Heart left ventricle (tissue), 13 donors: ENCODE measurements at regions not wholly inside any gene's neighbourhood (a gene's known extent, or its start where the extent isn't known, plus 50 kb on each side); places are given as distances from the start of the nearest gene placed in this dataset.

Source experiments
- CTCF ChIP-seq, 12 donors: fragments of 200-600 bp; sonication (generic) in 4 of 12; IDR thresholded peaks; one replicate each; pipeline versions ENCODE4 v1.5.0 to v1.8.0; 2018 to 2022; ENCODE audit warnings: antibody characterized with exemption in 12 of 12, mild to moderate bottlenecking in 5 of 12
- POLR2A ChIP-seq, 2 donors: fragments of 450-650 bp; IDR thresholded peaks; one replicate each; pipeline ENCODE4 v1.6.1; 2017; ENCODE audit warnings: antibody characterized with exemption in 2 of 2, mild to moderate bottlenecking in 2 of 2, moderate library complexity in 2 of 2
- donor health status: ischemic (EF 13 %, LVEDD 7.1; RV severe dilation, severe dysfunction).
- donor health status: DM: no; HTN: yes; CAD: no.
- donor health status: DM: no; HTN: no; CAD: no.
- donor health status: ischemic (EF 25% LVEDD 6.9; RV normal size, moderate dysfunction).
- donor health status: ischemic (EF 25% LVEDD 5.7; RV mildly dilated, moderate dysfunction).
- donor health status: ischemic (EF 35%, LVEDD 5.7; RV mildly dilated, moderate dysfunction).
- donor health status: nonischemic (EF 11% LVEDD 7.7; RV severe dilation, severe dysfunction).
- donor health status: DM: yes; HTN: yes; CAD: no.
- donor health status: PGD.
- donor health status: ischemic (EF 29% LVEDD 5.4; RV normal size, mild dysfunction).
- donor health status: nonischemic (EF 23%, LVEDD 6.1; RV moderate dilation, normal function).

- TF ChIP-seq CTCF (IDR thresholded peaks at IDR 0.05) (no peak), POLR2A (IDR thresholded peaks at IDR 0.05) (no peak)
Observed at GRCh38 chr9:13520069-13520468, 240.6 kb upstream of the MPDZ start.
